ENCODE measurements at regions not wholly inside any gene's neighbourhood (a gene's known extent, or its start where the extent isn't known, plus 50 kb on each side); places are given as distances from the start of the nearest gene placed in this dataset.

- no peak for TF ChIP-seq EZH2 (IDR thresholded peaks at IDR 0.05; ENCODE audit: borderline replicate concordance, low read length)
- TF ChIP-seq CTCF (conservative IDR thresholded peaks at IDR 0.05 in 1 of 2, IDR thresholded peaks at IDR 0.05 in 1 of 2; ENCODE audit: extremely low read depth in 1 of 2, insufficient read depth in 1 of 2, low read depth in 1 of 2, low read length in 2 of 2), result no peak
Observed at GRCh38 chr20:57791178-57791962, 81.6 kb upstream of the PMEPA1 start.
